Stomach (tissue), 4 donors: ENCODE measurements at regions not wholly inside any gene's neighbourhood (a gene's known extent, or its start where the extent isn't known, plus 50 kb on each side); places are given as distances from the start of the nearest gene placed in this dataset.

Experiments used
- CTCF ChIP-seq, 7 experiments: fragments of 450-650 bp in 4 of 7; fragments of 200-600 bp in 3 of 7; sonication (generic) in 3 of 7; IDR thresholded peaks; one replicate each; pipeline ENCODE4 v1.5.1; 2016 to 2019; ENCODE audit warnings: antibody characterized with exemption in 7 of 7, control low read depth in 2 of 7, mild to moderate bottlenecking in 1 of 7
- EP300 ChIP-seq: sonication (generic); formaldehyde crosslinking; IDR thresholded peaks from one replicate; pipeline ENCODE4 v1.6.1; 2017; ENCODE audit warnings: antibody characterized with exemption
- POLR2AphosphoS5 ChIP-seq, 3 donors: sonication (generic); formaldehyde crosslinking; IDR thresholded peaks; one replicate each; pipeline ENCODE4 v1.6.1; 2016; ENCODE audit warnings: antibody characterized with exemption in 3 of 3

DNA sequence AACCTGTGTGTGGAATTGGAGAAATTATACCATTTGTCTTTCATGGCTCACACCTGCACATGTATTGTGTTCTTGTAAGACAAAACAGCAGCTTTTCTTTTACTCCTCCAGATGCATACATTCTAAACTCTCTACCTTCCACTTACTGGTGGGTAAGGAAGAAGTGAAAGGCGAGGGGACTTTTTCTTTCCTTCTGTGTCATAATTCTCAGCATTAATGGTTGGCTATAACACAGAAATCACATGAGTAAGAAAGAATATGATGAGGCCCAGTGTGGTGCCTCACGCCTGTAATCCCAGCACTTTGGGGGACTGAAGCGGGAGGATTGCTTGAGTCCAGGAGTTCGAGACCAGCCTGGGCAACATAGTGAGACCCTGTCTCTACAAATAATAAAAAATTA, 57.8 kb upstream of the SHANK2 start:
- TF ChIP-seq POLR2AphosphoS5 (IDR thresholded peaks at IDR 0.05) (no peak), CTCF (IDR thresholded peaks at IDR 0.05) (no peak), EP300 (no peak)
